ENCODE measurements at regions not wholly inside any gene's neighbourhood (a gene's known extent, or its start where the extent isn't known, plus 50 kb on each side); places are given as distances from the start of the nearest gene placed in this dataset.

DNA sequence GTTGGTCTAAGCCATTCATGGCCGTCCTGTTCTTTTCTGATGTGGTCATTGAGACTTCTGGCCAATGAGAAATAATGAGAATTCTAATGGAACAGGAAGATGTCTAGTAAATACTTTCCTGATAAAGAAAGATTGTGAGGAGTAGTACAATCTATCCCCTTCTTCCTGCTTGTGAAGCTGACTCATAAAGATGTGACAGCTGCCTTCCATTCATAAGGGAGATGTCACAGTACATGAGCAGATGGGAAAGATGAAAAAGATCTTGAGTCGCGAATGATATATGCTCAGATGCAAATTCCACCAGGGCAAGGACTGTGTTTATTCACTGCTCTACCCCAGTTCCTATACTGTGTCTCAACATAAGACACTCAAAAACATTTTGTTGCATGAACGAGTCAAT, 111.7 kb upstream of the FOXF1 start:
- no peak overlapping the region for H2AFZ ChIP-seq
- H3K36me3 ChIP-seq (ENCODE audit: low read depth) = no peaks in the 10 kb centered on the region
- no peaks in the 10 kb centered on the region for H3K4me1 ChIP-seq (replicated peaks; ENCODE audit: insufficient read depth)
- DNase-seq = no peak
- peaks cover 60% of the 10 kb centered on the region for H3K27me3 ChIP-seq (ENCODE audit: insufficient read depth, low read depth)
- POLR2A ChIA-PET (ENCODE audit: unreplicated experiment) = no interaction called here
- CTCF ChIA-PET = no interaction called here
- no peaks in the 10 kb centered on the region for H3K79me2 ChIP-seq (ENCODE audit: low read depth)
- BruUV-seq (replicated peaks) = no TSS peak
- no peak overlapping the region for H3K27ac ChIP-seq
- no peak overlapping the region for H3K4me2 ChIP-seq
- TF ChIP-seq, protein P1, sequence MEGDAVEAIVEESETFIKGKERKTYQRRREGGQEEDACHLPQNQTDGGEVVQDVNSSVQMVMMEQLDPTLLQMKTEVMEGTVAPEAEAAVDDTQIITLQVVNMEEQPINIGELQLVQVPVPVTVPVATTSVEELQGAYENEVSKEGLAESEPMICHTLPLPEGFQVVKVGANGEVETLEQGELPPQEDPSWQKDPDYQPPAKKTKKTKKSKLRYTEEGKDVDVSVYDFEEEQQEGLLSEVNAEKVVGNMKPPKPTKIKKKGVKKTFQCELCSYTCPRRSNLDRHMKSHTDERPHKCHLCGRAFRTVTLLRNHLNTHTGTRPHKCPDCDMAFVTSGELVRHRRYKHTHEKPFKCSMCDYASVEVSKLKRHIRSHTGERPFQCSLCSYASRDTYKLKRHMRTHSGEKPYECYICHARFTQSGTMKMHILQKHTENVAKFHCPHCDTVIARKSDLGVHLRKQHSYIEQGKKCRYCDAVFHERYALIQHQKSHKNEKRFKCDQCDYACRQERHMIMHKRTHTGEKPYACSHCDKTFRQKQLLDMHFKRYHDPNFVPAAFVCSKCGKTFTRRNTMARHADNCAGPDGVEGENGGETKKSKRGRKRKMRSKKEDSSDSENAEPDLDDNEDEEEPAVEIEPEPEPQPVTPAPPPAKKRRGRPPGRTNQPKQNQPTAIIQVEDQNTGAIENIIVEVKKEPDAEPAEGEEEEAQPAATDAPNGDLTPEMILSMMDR (conservative IDR thresholded peaks at IDR 0.05) = no peak
- TF ChIP-seq EZH2 (IDR thresholded peaks at IDR 0.05; ENCODE audit: low read depth) = no peak
- H4K20me1 ChIP-seq (ENCODE audit: insufficient read depth) = no peaks in the 10 kb centered on the region
- H3K9me2 ChIP-seq (ENCODE audit: insufficient read depth) = no peaks in the 10 kb centered on the region
- intact Hi-C loops (cut with micrococcal nuclease; ENCODE audit: unreplicated experiment) = no loop called here
- no peak overlapping the region for H3K4me3 ChIP-seq
- no peaks in the 10 kb centered on the region for H3K9me3 ChIP-seq (ENCODE audit: insufficient read depth, low read depth)
- H3F3A ChIP-seq (ENCODE audit: insufficient read depth, low read depth) = no peaks in the 10 kb centered on the region

DNA sequence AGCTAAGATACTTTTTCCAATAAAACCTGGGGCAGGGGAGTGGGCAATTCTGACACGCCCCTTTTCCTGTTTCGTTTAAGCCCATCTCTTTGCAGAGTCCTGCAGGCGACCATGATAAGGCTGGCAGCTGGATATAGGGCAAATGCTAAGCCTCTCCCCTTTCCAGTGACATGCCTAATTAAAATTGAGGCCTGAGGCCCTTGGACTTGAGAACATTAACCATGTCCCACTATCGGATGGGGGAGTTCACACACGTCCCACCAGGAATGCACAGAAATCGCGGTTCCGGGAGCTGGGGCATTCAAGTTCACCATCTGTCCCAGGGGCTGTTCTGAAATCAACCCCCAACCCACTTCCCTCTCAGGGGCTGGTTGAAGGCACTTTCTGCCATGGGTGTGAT, 109.2 kb upstream of the FOXF1 start:
- intact Hi-C loops (cut with micrococcal nuclease; ENCODE audit: unreplicated experiment) = no loop called here

DNA sequence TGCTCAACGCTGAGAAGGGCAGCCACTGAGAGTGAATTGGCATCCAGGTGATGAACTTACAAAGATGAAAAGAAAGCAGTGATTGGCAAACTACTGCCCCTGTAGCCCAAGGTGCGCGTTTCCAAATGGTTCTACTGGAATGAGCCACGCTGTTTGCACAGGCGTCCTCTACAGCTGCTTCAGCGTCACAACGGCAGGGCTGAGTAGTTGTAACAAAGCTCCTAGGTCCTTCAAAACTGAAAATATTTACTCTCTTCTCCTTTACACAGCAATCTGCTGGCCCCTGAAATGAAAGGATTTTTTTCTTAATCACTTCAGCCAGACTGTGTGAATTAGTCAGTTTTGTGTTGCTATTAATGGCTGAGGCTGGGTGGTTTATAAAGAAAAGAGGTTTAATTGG, 107.2 kb upstream of the FOXF1 start:
- intact Hi-C loops (cut with micrococcal nuclease; ENCODE audit: unreplicated experiment) = no loop called here
- no peak overlapping the region for H2AFZ ChIP-seq
- H3K36me3 ChIP-seq (ENCODE audit: low read depth) = no peaks in the 10 kb centered on the region
- no TSS peak for BruUV-seq (replicated peaks)
- no peak for DNase-seq
- no peaks in the 10 kb centered on the region for H4K20me1 ChIP-seq (ENCODE audit: insufficient read depth)
- H3K4me1 ChIP-seq (replicated peaks; ENCODE audit: insufficient read depth) = no peaks in the 10 kb centered on the region
- peaks cover 85% of the 10 kb centered on the region for H3K27me3 ChIP-seq (ENCODE audit: insufficient read depth, low read depth)
- ChIA-PET CTCF (no interaction called here), POLR2A (ENCODE audit: unreplicated experiment) (no interaction called here)
- no peak overlapping the region for H3K4me2 ChIP-seq
- no peaks in the 10 kb centered on the region for H3K9me3 ChIP-seq (ENCODE audit: insufficient read depth, low read depth)
- no peaks in the 10 kb centered on the region for H3K79me2 ChIP-seq (ENCODE audit: low read depth)
- TF ChIP-seq, protein P1 (conservative IDR thresholded peaks at IDR 0.05) = no peak
- no peak for TF ChIP-seq EZH2 (IDR thresholded peaks at IDR 0.05; ENCODE audit: low read depth)
- no peak overlapping the region for H3K27ac ChIP-seq
- H3K9me2 ChIP-seq (ENCODE audit: insufficient read depth) = no peaks in the 10 kb centered on the region
- no peaks in the 10 kb centered on the region for H3F3A ChIP-seq (ENCODE audit: insufficient read depth, low read depth)
- no peak overlapping the region for H3K4me3 ChIP-seq

More for the DNA sequence above, 109.2 kb upstream of the FOXF1 start:
- TF ChIP-seq EZH2 (IDR thresholded peaks at IDR 0.05; ENCODE audit: low read depth) = no peak
- TF ChIP-seq, protein P1 (conservative IDR thresholded peaks at IDR 0.05) = no peak
- Histone ChIP-seq H3K36me3 (ENCODE audit: low read depth) (no peaks in the 10 kb centered on the region), H3K27ac (no peak overlapping the region), H3F3A (ENCODE audit: insufficient read depth, low read depth) (no peaks in the 10 kb centered on the region), H3K4me3 (no peak overlapping the region), H4K20me1 (ENCODE audit: insufficient read depth) (no peaks in the 10 kb centered on the region), H3K9me3 (ENCODE audit: insufficient read depth, low read depth) (no peaks in the 10 kb centered on the region), H3K4me2 (no peak overlapping the region), H3K27me3 (ENCODE audit: insufficient read depth, low read depth) (peaks cover 79% of the 10 kb centered on the region), H3K79me2 (ENCODE audit: low read depth) (no peaks in the 10 kb centered on the region), H3K9me2 (ENCODE audit: insufficient read depth) (no peaks in the 10 kb centered on the region), H3K4me1 (replicated peaks; ENCODE audit: insufficient read depth) (no peaks in the 10 kb centered on the region), H2AFZ (no peak overlapping the region)
- CTCF ChIA-PET = no interaction called here
- no peak for DNase-seq
- POLR2A ChIA-PET (ENCODE audit: unreplicated experiment) = no interaction called here
- no TSS peak for BruUV-seq (replicated peaks)

All from PC-9 (cell line).